GM19463 (cell line): ENCODE measurements at regions not wholly inside any gene's neighbourhood (a gene's known extent, or its start where the extent isn't known, plus 50 kb on each side); places are given as distances from the start of the nearest gene placed in this dataset.
"Not testable (repeated sequence)": the region's sequence is repeated elsewhere in the genome, so short reads cannot be mapped to it uniquely, and the experiment has no call there.

Experiments used
- ATAC-seq: cut with Tn5 transposase; IDR thresholded peaks from one replicate; pipeline ENCODE4 v1.9.1; 2021; ENCODE audit warnings: mild to moderate bottlenecking, moderate library complexity; ENCODE audit not compliant: unreplicated experiment

- ATAC-seq, result no peak
Observed at GRCh38 chr3:39558775-39559306, 91.4 kb downstream of the MOBP start.

- ATAC-seq, result no peak
Observed at GRCh38 chr3:39559543-39559942, 92.1 kb downstream of the MOBP start.

- no peak for ATAC-seq
Observed at GRCh38 chr3:39568508-39568907, 101.0 kb downstream of the MOBP start.

GRCh38 chr3:39569095-39569494 is 101.6 kb downstream of the MOBP start:
- ATAC-seq, result no peak

- no peak for ATAC-seq
Observed at GRCh38 chr3:39573392-39573791, 105.9 kb downstream of the MOBP start.

- no peak for ATAC-seq
Observed at GRCh38 chr3:39577541-39577940, 110.1 kb downstream of the MOBP start.

GRCh38 chr3:39586215-39586614 is 118.7 kb downstream of the MOBP start:
- not testable (repeated sequence) for ATAC-seq

- ATAC-seq, result no peak
Observed at GRCh38 chr3:39587113-39587512, 119.6 kb downstream of the MOBP start.

- ATAC-seq, result no peak
Observed at GRCh38 chr3:39590806-39591205, 123.3 kb downstream of the MOBP start.

- no peak for ATAC-seq
Observed at GRCh38 chr3:39592311-39593050, 125.0 kb downstream of the MOBP start.

- ATAC-seq, result no peak
Observed at GRCh38 chr3:39593341-39593740, 125.9 kb downstream of the MOBP start.

- no peak for ATAC-seq
Observed at GRCh38 chr3:39601241-39601640, 133.8 kb downstream of the MOBP start.

GRCh38 chr3:39605837-39606236 is 138.4 kb downstream of the MOBP start:
- ATAC-seq, result no peak

GRCh38 chr3:39626198-39626597 is 158.7 kb downstream of the MOBP start:
- no peak for ATAC-seq

- ATAC-seq, result no peak
Observed at GRCh38 chr3:39631136-39631535, 163.7 kb downstream of the MOBP start.

GRCh38 chr3:39637807-39638206 is 170.3 kb downstream of the MOBP start:
- ATAC-seq, result no peak

- no peak for ATAC-seq
Observed at GRCh38 chr3:39638301-39638700, 170.8 kb downstream of the MOBP start.

- no peak for ATAC-seq
Observed at GRCh38 chr3:39639344-39640236, 169.8 kb upstream of the MYRIP start.

GRCh38 chr3:39641274-39641673 is 168.1 kb upstream of the MYRIP start:
- no peak for ATAC-seq

- no peak for ATAC-seq
Observed at GRCh38 chr3:39644176-39644575, 165.2 kb upstream of the MYRIP start.

- not testable (repeated sequence) for ATAC-seq
Observed at GRCh38 chr3:39651256-39651655, 158.2 kb upstream of the MYRIP start.
